Astrocyte of the spinal cord (primary cell): ENCODE measurements at regions not wholly inside any gene's neighbourhood (a gene's known extent, or its start where the extent isn't known, plus 50 kb on each side); places are given as distances from the start of the nearest gene placed in this dataset.
A peak's percentile ranks its signal among the peaks of the same experiment; 100 is the strongest.

ENCODE experiments used
- DNase-seq: peaks from one replicate; pipeline ENCODE4 v3.0.0; 2011; ENCODE audit warnings: low read depth, low spot score
- H3K4me3 ChIP-seq: 2 replicates; pipeline ENCODE4 v1.5.1; 2011; ENCODE audit warnings: low read depth, mild to moderate bottlenecking, low read length, moderate library complexity
- in situ Hi-C: cut with HindIII; loops from 2 replicates; pipeline ENCODE4 v1.10.0; 2017; ENCODE audit warnings: low sequenced_read_pairs
- TF ChIP-seq, protein P1 (sequence below): IDR thresholded peaks from 2 replicates; pipeline ENCODE4 v1.5.1; 2012; ENCODE audit warnings: low read depth, mild to moderate bottlenecking, low read length, inconsistent platforms

DNA sequence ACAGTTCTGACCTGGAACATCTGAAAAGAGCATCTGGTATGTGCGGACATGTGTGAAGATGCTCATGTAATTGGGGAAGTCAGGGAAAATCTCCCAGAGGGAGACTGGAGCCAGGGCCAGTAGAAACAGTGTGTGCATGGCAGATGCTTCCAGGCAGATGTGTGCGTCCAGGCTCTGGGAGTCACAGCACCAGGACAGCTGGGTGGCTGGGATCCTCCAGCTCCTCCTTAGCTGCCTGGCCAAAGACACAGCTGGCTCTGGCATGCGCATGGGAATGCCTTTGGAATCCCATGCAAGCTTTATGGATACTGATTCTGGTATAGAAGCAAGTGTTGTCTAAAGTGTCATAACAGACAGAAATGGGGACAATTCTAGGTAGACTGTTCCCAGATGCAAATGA is 369.7 kb downstream of the INSIG2 start:
- no peak for DNase-seq
- TF ChIP-seq, protein P1, sequence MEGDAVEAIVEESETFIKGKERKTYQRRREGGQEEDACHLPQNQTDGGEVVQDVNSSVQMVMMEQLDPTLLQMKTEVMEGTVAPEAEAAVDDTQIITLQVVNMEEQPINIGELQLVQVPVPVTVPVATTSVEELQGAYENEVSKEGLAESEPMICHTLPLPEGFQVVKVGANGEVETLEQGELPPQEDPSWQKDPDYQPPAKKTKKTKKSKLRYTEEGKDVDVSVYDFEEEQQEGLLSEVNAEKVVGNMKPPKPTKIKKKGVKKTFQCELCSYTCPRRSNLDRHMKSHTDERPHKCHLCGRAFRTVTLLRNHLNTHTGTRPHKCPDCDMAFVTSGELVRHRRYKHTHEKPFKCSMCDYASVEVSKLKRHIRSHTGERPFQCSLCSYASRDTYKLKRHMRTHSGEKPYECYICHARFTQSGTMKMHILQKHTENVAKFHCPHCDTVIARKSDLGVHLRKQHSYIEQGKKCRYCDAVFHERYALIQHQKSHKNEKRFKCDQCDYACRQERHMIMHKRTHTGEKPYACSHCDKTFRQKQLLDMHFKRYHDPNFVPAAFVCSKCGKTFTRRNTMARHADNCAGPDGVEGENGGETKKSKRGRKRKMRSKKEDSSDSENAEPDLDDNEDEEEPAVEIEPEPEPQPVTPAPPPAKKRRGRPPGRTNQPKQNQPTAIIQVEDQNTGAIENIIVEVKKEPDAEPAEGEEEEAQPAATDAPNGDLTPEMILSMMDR: no peak
- no peak overlapping the region for H3K4me3 ChIP-seq
- in situ Hi-C loops: no loop called here

DNA sequence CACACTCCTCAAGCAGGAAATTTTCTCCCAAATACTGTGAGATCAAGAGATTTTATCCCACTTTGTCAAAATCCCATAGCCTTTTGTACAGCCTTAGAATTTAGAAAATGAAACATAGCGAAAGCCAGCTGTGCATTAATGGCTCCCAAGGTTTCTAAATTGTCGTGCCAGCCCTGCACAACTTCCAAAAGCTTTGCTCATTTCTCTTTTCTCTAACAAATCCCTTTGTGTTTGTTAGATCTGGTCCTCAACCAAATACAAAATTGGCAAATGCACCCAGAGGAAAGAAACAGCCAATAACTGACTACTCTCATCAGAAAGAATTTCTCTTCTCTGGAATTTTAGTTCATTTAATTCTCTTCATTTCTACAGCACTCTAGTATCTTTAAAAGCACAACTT is 361.1 kb downstream of the INSIG2 start:
- TF ChIP-seq, protein P1: no peak
- in situ Hi-C loops: no loop called here
- no peak for DNase-seq
- H3K4me3 ChIP-seq: no peak overlapping the region

DNA sequence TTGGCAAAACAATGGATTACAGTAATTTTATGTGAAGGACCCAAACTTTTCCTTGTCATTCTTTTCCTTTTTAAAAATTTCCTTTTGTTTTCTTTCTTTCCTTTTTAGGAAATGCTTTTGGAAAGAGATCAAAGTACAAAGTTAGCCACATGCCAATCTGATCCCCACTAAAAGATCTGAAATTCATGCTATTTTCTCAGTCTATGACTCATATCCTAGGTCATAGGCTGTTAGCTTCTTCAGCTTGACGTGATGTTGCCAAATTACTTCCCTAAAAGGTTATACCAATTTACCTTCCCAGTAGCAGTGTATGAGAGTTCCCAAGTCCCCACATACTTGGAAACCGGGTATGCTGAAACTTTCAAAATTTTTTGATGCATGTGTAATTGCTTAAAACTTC is 355.3 kb downstream of the INSIG2 start:
- H3K4me3 ChIP-seq: no peak overlapping the region
- TF ChIP-seq, protein P1: no peak
- in situ Hi-C loops: no loop called here
- DNase-seq: peak; percentile 82

DNA sequence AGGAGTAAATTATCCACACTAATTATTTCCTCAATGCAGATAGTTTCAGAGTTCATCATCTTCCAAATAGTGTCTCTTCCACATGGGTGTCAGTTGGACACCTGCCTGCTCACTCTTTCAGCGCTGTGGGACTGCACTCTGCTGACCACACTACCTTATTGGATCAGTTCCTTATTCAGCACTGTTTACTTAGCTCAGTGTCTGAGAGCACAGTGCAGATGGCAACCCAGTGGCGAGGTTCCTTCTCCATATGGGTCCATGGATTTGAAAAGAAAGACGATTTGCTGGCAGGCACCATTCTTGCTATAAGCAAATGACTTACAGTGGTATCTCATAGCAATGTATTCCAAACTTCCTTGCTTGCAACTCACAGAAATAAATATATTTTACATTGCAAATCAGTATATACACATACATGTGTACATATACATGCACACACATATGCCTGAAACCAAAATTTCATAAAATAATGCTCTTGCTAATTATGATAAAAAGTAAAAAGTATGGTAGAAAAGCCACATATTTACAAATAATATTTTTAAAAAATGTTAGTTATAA is 354.8 kb downstream of the INSIG2 start:
- DNase-seq: peak; percentile 7
- no peak overlapping the region for H3K4me3 ChIP-seq
- in situ Hi-C loops: no loop called here
- TF ChIP-seq, protein P1: no peak

DNA sequence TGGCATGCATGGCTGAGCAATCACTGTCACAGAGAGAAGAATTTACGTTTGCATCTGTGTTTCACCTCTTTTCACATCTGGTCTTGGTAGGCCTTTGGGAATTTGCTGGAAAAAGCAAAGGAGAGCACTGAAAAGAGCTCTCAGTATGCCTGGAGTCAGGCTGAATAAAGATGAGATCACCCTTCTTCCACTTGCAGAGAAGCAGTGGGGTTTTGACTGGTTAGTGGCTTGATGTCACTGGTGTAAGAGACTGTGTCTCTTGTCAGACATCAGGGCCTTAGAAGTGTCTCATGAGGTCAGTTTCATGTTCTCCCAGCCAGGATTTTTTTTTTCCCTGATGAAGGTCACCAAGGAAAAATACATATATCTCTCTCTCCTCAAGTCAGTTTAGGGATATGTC is 353.8 kb downstream of the INSIG2 start:
- DNase-seq: no peak
- TF ChIP-seq, protein P1: no peak
- H3K4me3 ChIP-seq: no peak overlapping the region
- in situ Hi-C loops: no loop called here

DNA sequence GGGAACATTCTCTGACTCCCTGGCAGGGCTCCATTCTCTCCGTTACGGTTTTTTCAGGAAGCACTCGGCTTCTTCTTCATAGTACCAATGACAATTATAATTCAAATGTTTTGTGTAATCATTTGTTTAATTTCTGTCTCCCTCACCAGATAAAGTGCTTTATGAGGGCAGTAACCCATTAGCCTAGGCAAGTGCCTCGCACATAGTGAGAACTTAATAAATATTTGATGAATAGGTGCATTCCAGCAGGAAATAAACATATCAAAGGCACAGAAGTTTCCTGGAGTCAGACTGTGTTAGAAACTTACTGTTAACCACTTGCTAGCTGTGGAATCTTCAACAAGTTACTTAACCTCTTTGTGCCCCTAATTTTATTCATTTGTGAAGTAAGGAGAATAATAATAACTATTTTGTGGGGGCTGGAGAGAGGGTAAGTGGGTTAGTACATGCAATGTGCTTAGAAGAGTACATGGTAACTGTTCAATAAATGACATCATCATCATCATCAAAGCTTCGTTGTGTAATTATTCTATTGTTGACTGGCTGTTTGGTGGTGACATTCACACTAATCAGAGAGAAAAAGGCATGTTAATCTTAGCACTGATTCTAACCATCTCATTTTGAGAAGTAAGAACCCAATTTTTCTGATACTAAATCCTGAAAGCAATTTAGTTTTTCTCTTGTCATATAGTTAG is 352.3 kb downstream of the INSIG2 start:
- H3K4me3 ChIP-seq: no peak overlapping the region
- TF ChIP-seq, protein P1: no peak
- in situ Hi-C loops: no loop called here
- no peak for DNase-seq

DNA sequence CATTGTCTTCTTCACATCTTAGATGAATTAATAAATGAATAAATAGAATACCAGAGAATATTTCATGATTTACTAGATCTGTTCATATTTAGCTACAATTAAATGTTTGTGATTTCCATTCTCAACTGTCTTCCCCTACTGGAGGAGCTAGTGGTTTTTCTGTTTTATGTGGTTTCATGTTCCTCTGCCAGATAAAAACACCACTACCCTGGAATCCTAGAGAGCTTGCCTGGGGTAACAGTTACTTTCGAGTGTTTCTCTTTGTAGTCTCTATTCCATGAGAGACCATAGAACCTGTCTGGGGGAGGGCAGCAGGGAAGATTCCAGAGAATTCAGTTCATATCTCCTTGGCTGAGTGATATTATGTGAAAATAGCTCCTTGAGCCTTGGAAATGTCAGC is 349.2 kb downstream of the INSIG2 start:
- peak; percentile 10 for DNase-seq
- no peak overlapping the region for H3K4me3 ChIP-seq
- in situ Hi-C loops: no loop called here

More for the DNA sequence above, 349.2 kb downstream of the INSIG2 start:
- TF ChIP-seq, protein P1: no peak
